NCI-H510A treated with DMSO at 0.1 percent for 48 hours (cell line): ENCODE measurements at regions not wholly inside any gene's neighbourhood (a gene's known extent, or its start where the extent isn't known, plus 50 kb on each side); places are given as distances from the start of the nearest gene placed in this dataset.
"Not testable (repeated sequence)": the region's sequence is repeated elsewhere in the genome, so short reads cannot be mapped to it uniquely, and the experiment has no call there.

ENCODE experiments used
- DNase-seq: peaks from one replicate; lab custom pipeline; 2025; lab: John Stamatoyannopoulos, UW

GRCh38 chr1:102821707-102822106, 286.6 kb downstream of the COL11A1 start:
- DNase-seq, result no peak

GRCh38 chr1:102800406-102800805, 307.9 kb downstream of the COL11A1 start:
- no peak for DNase-seq

GRCh38 chr1:102799496-102799895, 308.8 kb downstream of the COL11A1 start:
- DNase-seq, result no peak

GRCh38 chr1:102798718-102799117, 309.6 kb downstream of the COL11A1 start:
- no peak for DNase-seq

- no peak for DNase-seq
These were observed 311.9 kb downstream of the COL11A1 start for GRCh38 chr1:102796429-102796828.

- DNase-seq, result no peak
These were observed 317.3 kb downstream of the COL11A1 start for GRCh38 chr1:102790997-102791396.

GRCh38 chr1:102789951-102790350, 318.4 kb downstream of the COL11A1 start:
- DNase-seq, result not testable (repeated sequence)

- no peak for DNase-seq
These were observed 324.8 kb downstream of the COL11A1 start for GRCh38 chr1:102783487-102783886.

GRCh38 chr1:102782144-102782543, 326.2 kb downstream of the COL11A1 start:
- DNase-seq, result no peak

GRCh38 chr1:102776071-102776470, 332.3 kb downstream of the COL11A1 start:
- DNase-seq, result peak; percentile 76

GRCh38 chr1:102772831-102773230, 335.5 kb downstream of the COL11A1 start:
- DNase-seq, result no peak

- no peak for DNase-seq
These were observed 349.9 kb downstream of the COL11A1 start for GRCh38 chr1:102758418-102758817.

- no peak for DNase-seq
These were observed 351.0 kb downstream of the COL11A1 start for GRCh38 chr1:102757363-102757762.

GRCh38 chr1:102751111-102751510, 357.2 kb downstream of the COL11A1 start:
- DNase-seq, result no peak

GRCh38 chr1:102742426-102742825, 365.9 kb downstream of the COL11A1 start:
- no peak for DNase-seq

GRCh38 chr1:102733491-102734236, 374.7 kb downstream of the COL11A1 start:
- DNase-seq, result no peak

- no peak for DNase-seq
These were observed 375.4 kb downstream of the COL11A1 start for GRCh38 chr1:102732927-102733326.

- DNase-seq, result no peak
These were observed 381.9 kb downstream of the COL11A1 start for GRCh38 chr1:102726417-102726816.

GRCh38 chr1:102724741-102725140, 383.6 kb downstream of the COL11A1 start:
- DNase-seq, result no peak

GRCh38 chr1:102715150-102715549, 393.2 kb downstream of the COL11A1 start:
- no peak for DNase-seq

- DNase-seq, result no peak
These were observed 408.8 kb downstream of the COL11A1 start for GRCh38 chr1:102699524-102699923.

GRCh38 chr1:102693345-102693744, 415.0 kb downstream of the COL11A1 start:
- DNase-seq, result no peak

GRCh38 chr1:102691592-102692090, 416.7 kb downstream of the COL11A1 start:
- no peak for DNase-seq

- DNase-seq, result no peak
These were observed 420.9 kb downstream of the COL11A1 start for GRCh38 chr1:102687383-102687782.
